A673 (cell line): ENCODE measurements at regions not wholly inside any gene's neighbourhood (a gene's known extent, or its start where the extent isn't known, plus 50 kb on each side); places are given as distances from the start of the nearest gene placed in this dataset.
A peak's percentile ranks its signal among the peaks of the same experiment; 100 is the strongest.

Source experiments
- BruUV-seq: library from RNA; stranded (reverse); fragments of 400-500 nt; replicated peaks from 2 replicates; lab custom pipeline; 2021; lab: Mats Ljungman, UMichigan
- CTCF ChIA-PET: fragments of 300-600 bp; sonication (Branson Sonifier 250); formaldehyde crosslinking; loops from one replicate; lab custom pipeline; 2022; ENCODE audit warnings: antibody characterized with exemption; lab: Charles Lee
- POLR2A ChIA-PET: fragments of 300-600 bp; sonication (Branson Sonifier 250); formaldehyde crosslinking; loops from one replicate; lab custom pipeline; 2022; ENCODE audit warnings: antibody characterized with exemption; ENCODE audit not compliant: low non-redundant PET; lab: Charles Lee
- DNase-seq: peaks from one replicate; pipeline ENCODE4 v3.0.0-alpha.2; 2015; ENCODE audit warnings: low spot score
- H3K27ac ChIP-seq: fragments of 200-600 bp; sonication (generic); 2 replicates; pipeline ENCODE4 v1.5.1; 2016; ENCODE audit warnings: mixed run types, low read depth, mild to moderate bottlenecking, mixed read lengths, antibody characterized with exemption, low read length; ENCODE audit not compliant: poor library complexity, severe bottlenecking
- H3K27me3 ChIP-seq: fragments of 200-600 bp; sonication (generic); replicated peaks from 2 replicates; pipeline ENCODE4 v1.6.1; 2017; ENCODE audit warnings: mixed run types, low read depth, mild to moderate bottlenecking, mixed read lengths, antibody characterized with exemption, low read length; ENCODE audit not compliant: insufficient read depth, poor library complexity
- H3K36me3 ChIP-seq: fragments of 200-600 bp; sonication (generic); 2 replicates; pipeline ENCODE4 v1.6.1; 2016; ENCODE audit warnings: mixed run types, mild to moderate bottlenecking, mixed read lengths, antibody characterized with exemption, low read length; ENCODE audit not compliant: insufficient read depth, poor library complexity, severe bottlenecking
- H3K4me1 ChIP-seq: fragments of 200-600 bp; sonication (generic); 2 replicates; pipeline ENCODE4 v1.6.1; 2017; ENCODE audit warnings: mixed run types, mild to moderate bottlenecking, mixed read lengths, antibody characterized with exemption, low read length; ENCODE audit not compliant: insufficient read depth, poor library complexity, severe bottlenecking
- H3K4me3 ChIP-seq: fragments of 200-600 bp; sonication (generic); 2 replicates; pipeline ENCODE4 v1.5.1; 2016; ENCODE audit warnings: low read depth, mixed run types, mild to moderate bottlenecking, mixed read lengths, low read length; ENCODE audit not compliant: poor library complexity, severe bottlenecking
- H3K9me3 ChIP-seq: fragments of 200-600 bp; sonication (generic); 2 replicates; pipeline ENCODE4 v1.6.1; 2016; ENCODE audit warnings: mixed run types, low read depth, mild to moderate bottlenecking, mixed read lengths, antibody characterized with exemption, low read length; ENCODE audit not compliant: poor library complexity, severe bottlenecking
- CTCF ChIP-seq: fragments of 300-800, 200-600 bp; sonication (generic); conservative IDR thresholded peaks from 2 replicates; pipeline ENCODE4 v1.5.1; 2017; ENCODE audit warnings: low read depth, mild to moderate bottlenecking, antibody characterized with exemption, low read length, moderate library complexity, mixed read lengths
- EZH2 ChIP-seq: fragments of 200-600 bp; sonication (generic); IDR thresholded peaks from 2 replicates; pipeline ENCODE4 v1.6.1; 2017; ENCODE audit warnings: borderline replicate concordance, low read depth, mild to moderate bottlenecking, mixed read lengths, antibody characterized with exemption, low read length; ENCODE audit not compliant: poor library complexity, severe bottlenecking
- intact Hi-C: fragments of 100-400 bp; cut with micrococcal nuclease; formaldehyde crosslinking; loops from one replicate; pipeline ENCODE4 v1.10.0; 2022; ENCODE audit not compliant: unreplicated experiment

- ChIA-PET CTCF (no interaction called here), POLR2A (no interaction called here)
- no peaks in the 10 kb centered on the region for H3K36me3 ChIP-seq
- H3K27me3 ChIP-seq: no peaks in the 10 kb centered on the region
- TF ChIP-seq CTCF (no peak), EZH2 (no peak)
- intact Hi-C loops: no loop called here
- H3K27ac ChIP-seq: no peak overlapping the region
- no peaks in the 10 kb centered on the region for H3K9me3 ChIP-seq
- no peak for DNase-seq
- no peak overlapping the region for H3K4me3 ChIP-seq
- no peaks in the 10 kb centered on the region for H3K4me1 ChIP-seq
- no TSS peak for BruUV-seq
Observed at GRCh38 chr11:39674024-39674423, 1785.4 kb downstream of the LRRC4C start.

GRCh38 chr11:39668640-39669039 is 1790.8 kb downstream of the LRRC4C start:
- intact Hi-C loops: no loop called here
- TF ChIP-seq CTCF (no peak), EZH2 (no peak)
- ChIA-PET POLR2A (no interaction called here), CTCF (no interaction called here)
- Histone ChIP-seq H3K27me3 (no peaks in the 10 kb centered on the region), H3K4me3 (no peak overlapping the region), H3K27ac (no peak overlapping the region), H3K36me3 (no peaks in the 10 kb centered on the region), H3K9me3 (peaks cover 4% of the 10 kb centered on the region), H3K4me1 (no peaks in the 10 kb centered on the region)
- no TSS peak for BruUV-seq
- DNase-seq: peak; percentile 58

- Histone ChIP-seq H3K27me3 (no peaks in the 10 kb centered on the region), H3K27ac (no peak overlapping the region), H3K36me3 (no peaks in the 10 kb centered on the region), H3K9me3 (peaks cover 7% of the 10 kb centered on the region), H3K4me3 (no peak overlapping the region), H3K4me1 (no peaks in the 10 kb centered on the region)
- POLR2A ChIA-PET: no interaction called here
- intact Hi-C loops: no loop called here
- DNase-seq: no peak
- no peak for TF ChIP-seq CTCF
- TF ChIP-seq EZH2: no peak
- CTCF ChIA-PET: no interaction called here
- no TSS peak for BruUV-seq
Observed at GRCh38 chr11:39664023-39664422, 1795.4 kb downstream of the LRRC4C start.
